ENCODE measurements at regions not wholly inside any gene's neighbourhood (a gene's known extent, or its start where the extent isn't known, plus 50 kb on each side); places are given as distances from the start of the nearest gene placed in this dataset.
"Not testable (repeated sequence)": the region's sequence is repeated elsewhere in the genome, so short reads cannot be mapped to it uniquely, and the experiment has no call there.

DNA sequence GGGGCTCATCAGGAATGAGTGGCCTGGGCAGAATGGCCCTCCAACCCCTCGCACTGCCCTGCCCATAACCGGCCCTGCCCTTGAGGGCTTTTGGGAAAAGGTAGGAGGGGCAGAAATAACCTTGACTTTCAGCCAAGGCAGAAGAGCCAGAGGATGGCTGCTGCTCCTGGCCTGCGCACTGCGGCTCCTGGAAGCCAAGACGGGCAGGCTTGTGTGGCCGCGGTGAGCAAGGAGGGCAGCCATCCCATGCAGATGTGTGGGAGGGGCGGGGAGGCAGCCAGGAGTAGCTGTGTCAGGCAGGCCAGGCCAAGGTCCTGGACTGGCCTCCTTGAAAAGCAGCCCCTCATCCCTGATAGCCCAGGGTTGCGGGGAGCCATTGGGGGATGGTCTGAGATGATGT is 57.6 kb upstream of the URI1 start:
- Mint-ChIP-seq H3K36me3 (ENCODE audit: unreplicated experiment) (no peaks in the 10 kb centered on the region), H3K9me3 (ENCODE audit: unreplicated experiment) (peaks cover 2% of the 10 kb centered on the region), H3K27me3 (ENCODE audit: unreplicated experiment) (peaks cover 2% of the 10 kb centered on the region)

DNA sequence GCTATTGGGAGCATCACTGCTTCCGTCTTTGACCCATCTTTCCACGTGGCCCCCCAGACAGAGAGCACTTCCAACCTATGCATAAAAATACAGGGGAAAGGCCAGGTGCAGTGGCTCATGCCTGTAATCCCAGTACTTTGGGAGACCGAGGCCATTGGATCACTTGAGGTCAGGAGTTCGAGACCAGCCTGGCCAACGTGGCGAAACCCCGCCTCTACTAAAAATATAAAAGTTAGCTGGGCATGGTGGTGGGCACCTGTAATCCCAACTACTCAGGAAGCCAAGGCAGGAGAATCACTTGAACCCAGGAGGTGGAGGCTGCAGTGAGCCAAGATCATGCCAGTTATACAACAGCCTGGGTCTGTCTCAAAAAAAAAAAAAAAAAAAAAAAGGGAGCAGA is 55.9 kb upstream of the URI1 start:
- not testable (repeated sequence) for DNase-seq; H3K4me3 Mint-ChIP-seq (ENCODE audit: unreplicated experiment); H3K27ac Mint-ChIP-seq (ENCODE audit: unreplicated experiment)

More for the DNA sequence above, 57.6 kb upstream of the URI1 start:
- Mint-ChIP-seq H3K4me1 (ENCODE audit: low read depth, unreplicated experiment) (no peaks in the 10 kb centered on the region), H3K4me3 (ENCODE audit: unreplicated experiment) (no peak overlapping the region), H3K27ac (ENCODE audit: unreplicated experiment) (no peak overlapping the region)
- DNase-seq, result no peak
- TF ChIP-seq, protein P1, sequence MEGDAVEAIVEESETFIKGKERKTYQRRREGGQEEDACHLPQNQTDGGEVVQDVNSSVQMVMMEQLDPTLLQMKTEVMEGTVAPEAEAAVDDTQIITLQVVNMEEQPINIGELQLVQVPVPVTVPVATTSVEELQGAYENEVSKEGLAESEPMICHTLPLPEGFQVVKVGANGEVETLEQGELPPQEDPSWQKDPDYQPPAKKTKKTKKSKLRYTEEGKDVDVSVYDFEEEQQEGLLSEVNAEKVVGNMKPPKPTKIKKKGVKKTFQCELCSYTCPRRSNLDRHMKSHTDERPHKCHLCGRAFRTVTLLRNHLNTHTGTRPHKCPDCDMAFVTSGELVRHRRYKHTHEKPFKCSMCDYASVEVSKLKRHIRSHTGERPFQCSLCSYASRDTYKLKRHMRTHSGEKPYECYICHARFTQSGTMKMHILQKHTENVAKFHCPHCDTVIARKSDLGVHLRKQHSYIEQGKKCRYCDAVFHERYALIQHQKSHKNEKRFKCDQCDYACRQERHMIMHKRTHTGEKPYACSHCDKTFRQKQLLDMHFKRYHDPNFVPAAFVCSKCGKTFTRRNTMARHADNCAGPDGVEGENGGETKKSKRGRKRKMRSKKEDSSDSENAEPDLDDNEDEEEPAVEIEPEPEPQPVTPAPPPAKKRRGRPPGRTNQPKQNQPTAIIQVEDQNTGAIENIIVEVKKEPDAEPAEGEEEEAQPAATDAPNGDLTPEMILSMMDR (IDR thresholded peaks at IDR 0.05; ENCODE audit: partially characterized antibody, unreplicated experiment), result no peak

DNA sequence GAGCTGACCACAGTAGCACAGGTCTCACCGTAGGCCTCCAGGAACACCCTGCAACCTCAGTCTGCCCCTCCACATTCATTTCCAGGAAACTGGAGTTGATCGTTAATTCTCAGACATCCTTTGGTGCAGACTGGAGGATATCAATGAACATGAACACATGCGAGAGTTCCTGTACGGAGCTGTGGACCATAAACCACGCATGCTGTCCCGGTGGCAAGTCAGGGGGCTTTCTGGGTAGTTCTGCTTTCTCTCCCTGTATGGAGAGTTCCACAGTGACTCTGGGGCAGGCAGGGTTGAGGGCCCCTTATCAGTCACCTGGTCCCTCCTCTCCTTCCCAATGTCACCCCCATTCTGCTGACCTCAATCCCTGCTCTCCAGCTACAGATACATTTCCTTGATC is 55.5 kb upstream of the URI1 start:
- Mint-ChIP-seq H3K9me3 (ENCODE audit: unreplicated experiment) (peaks cover 2% of the 10 kb centered on the region), H3K27me3 (ENCODE audit: unreplicated experiment) (peaks cover 2% of the 10 kb centered on the region), H3K4me3 (ENCODE audit: unreplicated experiment) (no peak overlapping the region), H3K36me3 (ENCODE audit: unreplicated experiment) (no peaks in the 10 kb centered on the region), H3K4me1 (ENCODE audit: low read depth, unreplicated experiment) (no peaks in the 10 kb centered on the region), H3K27ac (ENCODE audit: unreplicated experiment) (no peak overlapping the region)
- no peak for DNase-seq
- TF ChIP-seq, protein P1 (IDR thresholded peaks at IDR 0.05; ENCODE audit: partially characterized antibody, unreplicated experiment), result no peak

More for the DNA sequence above, 55.9 kb upstream of the URI1 start:
- H3K4me1 Mint-ChIP-seq (ENCODE audit: low read depth, unreplicated experiment); H3K27me3 Mint-ChIP-seq (ENCODE audit: unreplicated experiment); H3K36me3 Mint-ChIP-seq (ENCODE audit: unreplicated experiment); H3K9me3 Mint-ChIP-seq (ENCODE audit: unreplicated experiment): not testable (repeated sequence)

DNA sequence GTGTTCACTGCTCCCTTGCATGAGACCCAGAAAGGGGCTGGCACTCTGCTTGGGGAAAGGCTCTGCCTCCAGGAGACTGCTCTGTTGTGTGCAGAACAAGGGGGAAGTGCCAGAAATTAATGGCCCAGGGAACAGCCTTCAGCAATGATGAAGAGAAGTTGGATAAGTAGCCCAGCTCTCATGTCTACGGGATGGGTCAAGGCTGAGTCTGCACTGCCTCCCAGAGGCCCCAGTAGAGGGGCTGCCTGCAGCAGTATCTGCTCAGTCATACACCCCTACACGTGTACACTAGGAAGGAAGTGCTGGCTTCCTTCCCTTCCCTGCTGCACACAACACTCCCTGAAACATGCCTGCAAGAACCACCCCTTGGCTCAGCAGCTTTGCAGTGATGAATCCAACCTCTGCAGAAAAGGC is 54.6 kb upstream of the URI1 start:
- H3K36me3 Mint-ChIP-seq (ENCODE audit: unreplicated experiment), result no peaks in the 10 kb centered on the region
- TF ChIP-seq, protein P1 (IDR thresholded peaks at IDR 0.05; ENCODE audit: partially characterized antibody, unreplicated experiment), result no peak
- DNase-seq, result no peak
- H3K27me3 Mint-ChIP-seq (ENCODE audit: unreplicated experiment), result peaks cover 2% of the 10 kb centered on the region
- H3K9me3 Mint-ChIP-seq (ENCODE audit: unreplicated experiment), result peaks cover 2% of the 10 kb centered on the region
- no peak overlapping the region for H3K4me3 Mint-ChIP-seq (ENCODE audit: unreplicated experiment)
- H3K4me1 Mint-ChIP-seq (ENCODE audit: low read depth, unreplicated experiment), result no peaks in the 10 kb centered on the region
- no peak overlapping the region for H3K27ac Mint-ChIP-seq (ENCODE audit: unreplicated experiment)

DNA sequence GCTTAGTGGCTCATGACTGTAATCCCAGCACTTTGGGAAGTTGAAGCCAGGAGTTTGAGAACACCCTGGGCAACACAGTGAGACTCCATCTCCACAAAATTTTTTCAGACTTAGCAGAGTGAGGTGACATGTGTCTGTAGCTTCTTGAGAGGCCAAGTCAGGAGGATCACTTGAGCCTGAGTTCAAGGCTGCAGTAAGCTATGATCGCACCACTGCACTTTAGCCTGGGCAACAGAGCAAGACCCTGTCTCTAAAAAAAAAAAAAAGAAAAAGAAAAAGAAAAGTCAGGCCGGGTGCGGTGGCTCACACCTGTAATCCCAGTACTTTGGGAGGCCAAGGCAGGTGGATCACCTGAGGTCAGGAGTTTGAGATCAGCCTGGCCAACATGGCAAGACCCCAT is 54.0 kb upstream of the URI1 start:
- H3K27ac Mint-ChIP-seq (ENCODE audit: unreplicated experiment); DNase-seq; H3K4me1 Mint-ChIP-seq (ENCODE audit: low read depth, unreplicated experiment); H3K4me3 Mint-ChIP-seq (ENCODE audit: unreplicated experiment); H3K9me3 Mint-ChIP-seq (ENCODE audit: unreplicated experiment); H3K36me3 Mint-ChIP-seq (ENCODE audit: unreplicated experiment); H3K27me3 Mint-ChIP-seq (ENCODE audit: unreplicated experiment): not testable (repeated sequence)

DNA sequence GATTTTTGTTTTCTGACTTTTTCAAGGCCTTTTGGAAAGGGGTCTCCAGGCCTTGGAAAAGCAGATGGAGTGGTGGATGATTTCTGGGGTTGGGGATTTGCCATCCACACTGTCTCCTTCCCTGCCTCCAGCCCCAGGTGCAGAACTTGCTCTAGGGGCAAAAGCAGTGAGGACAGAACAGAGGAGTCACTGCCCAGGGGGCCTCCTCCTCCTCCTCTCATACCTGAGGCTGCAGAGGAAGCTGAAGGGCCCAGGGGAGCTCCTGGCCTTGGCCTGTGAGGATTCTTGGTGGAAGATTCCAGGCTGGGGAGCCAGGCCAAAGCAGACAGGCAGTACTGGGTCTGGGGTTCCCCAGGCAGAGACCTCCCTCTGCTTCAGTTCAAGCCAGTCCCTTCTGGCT is 52.3 kb upstream of the URI1 start:
- TF ChIP-seq, protein P1 (IDR thresholded peaks at IDR 0.05; ENCODE audit: partially characterized antibody, unreplicated experiment), result no peak
- no peaks in the 10 kb centered on the region for H3K36me3 Mint-ChIP-seq (ENCODE audit: unreplicated experiment)
- H3K27ac Mint-ChIP-seq (ENCODE audit: unreplicated experiment), result no peak overlapping the region
- H3K9me3 Mint-ChIP-seq (ENCODE audit: unreplicated experiment), result peaks cover 2% of the 10 kb centered on the region
- no peak overlapping the region for H3K4me3 Mint-ChIP-seq (ENCODE audit: unreplicated experiment)
- no peak for DNase-seq
- H3K4me1 Mint-ChIP-seq (ENCODE audit: low read depth, unreplicated experiment), result no peaks in the 10 kb centered on the region
- peaks cover 2% of the 10 kb centered on the region for H3K27me3 Mint-ChIP-seq (ENCODE audit: unreplicated experiment)
